Hepatocyte (in vitro differentiated cells): ENCODE measurements at regions not wholly inside any gene's neighbourhood (a gene's known extent, or its start where the extent isn't known, plus 50 kb on each side); places are given as distances from the start of the nearest gene placed in this dataset.

Source experiments
- DNase-seq: peaks from one replicate; pipeline ENCODE4 v3.0.0-alpha.2; 2016; ENCODE audit warnings: low spot score
- H2AFZ ChIP-seq: fragments of 200-600 bp; sonication (generic); 2 replicates; pipeline ENCODE4 v1.6.0; 2016; ENCODE audit warnings: antibody characterized with exemption, mild to moderate bottlenecking
- H3K27ac ChIP-seq: fragments of 200-600 bp; sonication (generic); 2 replicates; pipeline ENCODE4 v1.5.1; 2016; ENCODE audit warnings: mild to moderate bottlenecking
- H3K27me3 ChIP-seq: fragments of 200-600 bp; sonication (generic); 2 replicates; pipeline ENCODE4 v1.6.1; 2016
- H3K36me3 ChIP-seq: fragments of 200-600 bp; sonication (generic); replicated peaks from 2 replicates; pipeline ENCODE4 v1.5.1; 2016; ENCODE audit warnings: low read depth; ENCODE audit not compliant: insufficient read depth
- H3K4me1 ChIP-seq: fragments of 200-600 bp; sonication (generic); 2 replicates; pipeline ENCODE4 v1.5.1; 2016; ENCODE audit warnings: mild to moderate bottlenecking, moderate library complexity; ENCODE audit not compliant: insufficient read depth
- H3K4me2 ChIP-seq: fragments of 200-600 bp; sonication (generic); 2 replicates; pipeline ENCODE4 v1.6.0; 2016
- H3K4me3 ChIP-seq: fragments of 200-600 bp; sonication (generic); 2 replicates; pipeline ENCODE4 v1.5.1; 2016; ENCODE audit warnings: mild to moderate bottlenecking
- H3K79me2 ChIP-seq: fragments of 200-600 bp; sonication (generic); 2 replicates; pipeline ENCODE4 v1.6.0; 2017; ENCODE audit warnings: mild to moderate bottlenecking
- H3K9me2 ChIP-seq: fragments of 200-600 bp; sonication (generic); replicated peaks from 2 replicates; pipeline ENCODE4 v1.6.0; 2017; ENCODE audit warnings: mild to moderate bottlenecking; ENCODE audit not compliant: insufficient read depth
- H3K9me3 ChIP-seq: fragments of 200-600 bp; sonication (generic); 2 replicates; pipeline ENCODE4 v1.5.1; 2016; ENCODE audit warnings: low read depth, mild to moderate bottlenecking
- H4K20me1 ChIP-seq: fragments of 200-600 bp; sonication (generic); 2 replicates; pipeline ENCODE4 v1.6.0; 2016; ENCODE audit warnings: mild to moderate bottlenecking; ENCODE audit not compliant: insufficient read depth, poor library complexity, severe bottlenecking
- EZH2 ChIP-seq: fragments of 200-600 bp; sonication (generic); IDR thresholded peaks from 2 replicates; pipeline ENCODE4 v1.6.1; 2016; ENCODE audit warnings: antibody characterized with exemption, mild to moderate bottlenecking, borderline replicate concordance
- EZH2phosphoT487 ChIP-seq: fragments of 200-600 bp; sonication (generic); IDR thresholded peaks from one replicate; pipeline ENCODE4 v1.6.1; 2018; ENCODE audit warnings: antibody characterized with exemption, mild to moderate bottlenecking, low read depth, moderate library complexity; ENCODE audit not compliant: unreplicated experiment, severe bottlenecking
- WGBS: methylation state at CpG from one replicate; pipeline ENCODE4 v1.1.6; 2016; ENCODE audit warnings: low lambda C conversion rate; ENCODE audit errors: missing lambda C conversion rate; 5-methylcytosine and 5-hydroxymethylcytosine counted together
- TF ChIP-seq, protein P1 (sequence below): fragments of 200-600 bp; sonication (generic); IDR thresholded peaks from 2 replicates; pipeline ENCODE4 v1.5.1; 2016; ENCODE audit warnings: antibody characterized with exemption, mild to moderate bottlenecking; ENCODE audit not compliant: poor library complexity

DNA sequence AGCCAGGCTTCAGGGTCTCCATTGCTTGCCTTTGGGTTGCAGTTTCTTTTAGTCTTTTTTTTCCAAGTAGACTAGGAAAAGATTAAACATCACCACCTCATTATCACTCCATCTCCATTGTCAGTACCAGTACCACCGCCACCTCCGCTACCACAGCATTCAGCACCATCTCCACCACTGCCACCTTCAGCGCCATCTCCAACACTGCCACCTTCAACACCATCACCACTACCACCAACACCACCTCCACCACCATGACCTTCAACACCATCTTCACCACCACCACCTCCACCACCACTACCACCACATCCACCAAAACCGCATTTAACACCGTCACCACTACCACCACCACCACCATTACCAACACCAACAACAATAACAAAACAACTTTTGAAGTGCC, 141.5 kb upstream of the MPHOSPH6 start:
- Histone ChIP-seq H3K27ac (no peak overlapping the region), H2AFZ (no peak overlapping the region), H3K27me3 (no peaks in the 10 kb centered on the region), H4K20me1 (no peaks in the 10 kb centered on the region), H3K4me2 (no peak overlapping the region), H3K36me3 (no peaks in the 10 kb centered on the region), H3K4me1 (no peaks in the 10 kb centered on the region), H3K9me2 (no peaks in the 10 kb centered on the region), H3K9me3 (no peaks in the 10 kb centered on the region), H3K79me2 (no peaks in the 10 kb centered on the region), H3K4me3 (no peak overlapping the region)
- no peak for DNase-seq
- TF ChIP-seq EZH2phosphoT487 = no peak
- TF ChIP-seq, protein P1, sequence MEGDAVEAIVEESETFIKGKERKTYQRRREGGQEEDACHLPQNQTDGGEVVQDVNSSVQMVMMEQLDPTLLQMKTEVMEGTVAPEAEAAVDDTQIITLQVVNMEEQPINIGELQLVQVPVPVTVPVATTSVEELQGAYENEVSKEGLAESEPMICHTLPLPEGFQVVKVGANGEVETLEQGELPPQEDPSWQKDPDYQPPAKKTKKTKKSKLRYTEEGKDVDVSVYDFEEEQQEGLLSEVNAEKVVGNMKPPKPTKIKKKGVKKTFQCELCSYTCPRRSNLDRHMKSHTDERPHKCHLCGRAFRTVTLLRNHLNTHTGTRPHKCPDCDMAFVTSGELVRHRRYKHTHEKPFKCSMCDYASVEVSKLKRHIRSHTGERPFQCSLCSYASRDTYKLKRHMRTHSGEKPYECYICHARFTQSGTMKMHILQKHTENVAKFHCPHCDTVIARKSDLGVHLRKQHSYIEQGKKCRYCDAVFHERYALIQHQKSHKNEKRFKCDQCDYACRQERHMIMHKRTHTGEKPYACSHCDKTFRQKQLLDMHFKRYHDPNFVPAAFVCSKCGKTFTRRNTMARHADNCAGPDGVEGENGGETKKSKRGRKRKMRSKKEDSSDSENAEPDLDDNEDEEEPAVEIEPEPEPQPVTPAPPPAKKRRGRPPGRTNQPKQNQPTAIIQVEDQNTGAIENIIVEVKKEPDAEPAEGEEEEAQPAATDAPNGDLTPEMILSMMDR = no peak
- WGBS = 96% methylated on average over 5 of the region's 5 CpGs

DNA sequence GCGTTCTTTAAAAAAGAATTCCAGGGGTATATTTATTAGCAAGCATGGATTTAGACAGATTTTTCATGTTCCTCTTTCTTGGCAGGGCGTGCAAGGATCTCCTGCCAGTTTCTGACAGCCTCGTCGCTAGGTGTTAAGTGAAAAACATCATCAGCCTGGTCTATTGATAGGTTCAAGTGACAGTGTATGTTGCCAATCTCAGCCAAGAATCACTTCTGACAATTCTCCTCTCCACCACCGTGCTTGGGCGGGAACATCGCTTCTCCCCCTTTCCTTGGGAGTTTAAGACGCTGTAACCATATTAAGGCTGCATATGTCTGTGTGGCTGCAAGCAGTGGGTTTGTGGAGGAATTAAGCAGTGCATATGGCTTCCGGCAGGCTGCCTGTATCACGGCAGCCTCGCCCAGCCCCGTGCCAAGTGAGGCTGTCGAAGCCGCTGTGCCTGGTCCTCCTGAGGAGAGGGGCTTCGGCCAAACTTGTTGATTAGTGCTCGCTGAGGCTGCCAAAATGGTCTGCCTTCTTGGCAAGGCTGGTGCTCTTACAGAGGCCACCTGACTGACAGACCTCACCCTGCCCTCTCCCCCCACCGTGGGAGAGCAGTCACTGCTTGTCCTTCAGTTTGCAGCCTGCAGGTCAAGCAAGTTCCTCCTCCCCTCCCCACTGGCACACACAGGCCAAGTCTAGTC, 132.2 kb upstream of the MPHOSPH6 start:
- H2AFZ ChIP-seq = no peak overlapping the region
- H3K4me1 ChIP-seq = peaks cover 4% of the 10 kb centered on the region
- H3K27me3 ChIP-seq = no peaks in the 10 kb centered on the region
- H3K27ac ChIP-seq = no peak overlapping the region
- no peak for DNase-seq
- TF ChIP-seq EZH2 (no peak), EZH2phosphoT487 (no peak)
- TF ChIP-seq, protein P1 = no peak
- no peaks in the 10 kb centered on the region for H3K79me2 ChIP-seq
- H4K20me1 ChIP-seq = no peaks in the 10 kb centered on the region
- H3K4me2 ChIP-seq = no peak overlapping the region
- H3K36me3 ChIP-seq = no peaks in the 10 kb centered on the region
- H3K9me3 ChIP-seq = no peaks in the 10 kb centered on the region
- WGBS = 80% methylated on average over 17 of the region's 17 CpGs
- H3K4me3 ChIP-seq = no peak overlapping the region
- H3K9me2 ChIP-seq = no peaks in the 10 kb centered on the region

DNA sequence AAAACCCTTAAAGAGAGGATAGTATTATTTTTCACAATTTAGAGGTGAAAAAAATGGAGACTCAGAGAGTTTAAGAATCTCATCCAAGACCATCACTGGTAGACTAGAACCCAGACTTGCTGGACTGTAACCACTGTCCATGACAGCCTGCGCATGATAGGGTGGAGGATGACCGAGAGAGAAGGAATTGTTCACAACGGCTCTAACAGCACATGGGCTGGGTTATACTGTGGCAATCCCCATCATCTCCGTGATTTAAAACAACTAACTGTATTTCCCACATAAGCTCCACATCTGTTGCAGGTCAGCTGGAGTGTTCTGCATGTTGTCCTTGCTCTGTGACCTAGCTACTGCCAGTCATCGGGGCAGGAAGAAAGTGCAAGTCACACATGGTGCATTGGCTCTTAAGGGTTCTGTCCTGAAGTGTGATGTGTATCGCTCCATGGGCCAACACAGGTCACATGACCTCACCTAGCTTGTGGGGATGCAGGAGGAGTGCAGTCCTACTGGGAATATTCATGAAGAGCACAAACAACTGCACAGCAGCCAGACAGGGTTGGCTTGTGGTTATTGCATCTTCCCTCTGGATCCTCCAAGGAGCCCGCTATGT, 131.2 kb upstream of the MPHOSPH6 start:
- Histone ChIP-seq H3K4me1 (peaks cover 4% of the 10 kb centered on the region), H2AFZ (no peak overlapping the region)
- no peak for DNase-seq

More for the DNA sequence above, 131.2 kb upstream of the MPHOSPH6 start:
- Histone ChIP-seq H3K79me2 (no peaks in the 10 kb centered on the region), H3K9me2 (no peaks in the 10 kb centered on the region), H3K36me3 (no peaks in the 10 kb centered on the region), H4K20me1 (no peaks in the 10 kb centered on the region), H3K4me2 (no peak overlapping the region), H3K27me3 (no peaks in the 10 kb centered on the region), H3K27ac (no peak overlapping the region), H3K4me3 (no peak overlapping the region), H3K9me3 (no peaks in the 10 kb centered on the region)
- TF ChIP-seq EZH2 = no peak
- TF ChIP-seq EZH2phosphoT487 = no peak
- TF ChIP-seq, protein P1 = no peak
- WGBS = 78% methylated on average over 7 of the region's 7 CpGs
